HFFc6 (cell line): ENCODE measurements at regions not wholly inside any gene's neighbourhood (a gene's known extent, or its start where the extent isn't known, plus 50 kb on each side); places are given as distances from the start of the nearest gene placed in this dataset.
A peak's percentile ranks its signal among the peaks of the same experiment; 100 is the strongest.

Experiments
- DNase-seq: peaks from one replicate; pipeline ENCODE4 v3.0.0-alpha.2; 2018
- H3K27ac Mint-ChIP-seq: 2 replicates; pipeline ENCODE4 v1.8.0; 2020; ENCODE audit warnings: mild to moderate bottlenecking, mixed read lengths
- H3K27me3 Mint-ChIP-seq: 2 replicates; pipeline ENCODE4 v1.8.0; 2021; ENCODE audit warnings: mild to moderate bottlenecking, moderate library complexity, mixed read lengths; ENCODE audit not compliant: insufficient read depth
- H3K36me3 Mint-ChIP-seq: 2 replicates; pipeline ENCODE4 v1.8.0; 2021; ENCODE audit warnings: low read depth, mixed read lengths
- H3K4me1 Mint-ChIP-seq: 2 replicates; pipeline ENCODE4 v1.8.0; 2020; ENCODE audit warnings: low read depth, mixed read lengths
- H3K4me3 Mint-ChIP-seq: 2 replicates; pipeline ENCODE4 v1.8.0; 2020; ENCODE audit warnings: mild to moderate bottlenecking, moderate library complexity, mixed read lengths
- H3K9me3 Mint-ChIP-seq: 2 replicates; pipeline ENCODE4 v1.8.0; 2020; ENCODE audit warnings: mild to moderate bottlenecking, mixed read lengths
- TF ChIP-seq, protein P1 (sequence below): fragments of 200-600 bp; sonication (generic); IDR thresholded peaks from 2 replicates; pipeline ENCODE4 v1.5.0; 2021; ENCODE audit warnings: antibody characterized with exemption, mild to moderate bottlenecking

DNA sequence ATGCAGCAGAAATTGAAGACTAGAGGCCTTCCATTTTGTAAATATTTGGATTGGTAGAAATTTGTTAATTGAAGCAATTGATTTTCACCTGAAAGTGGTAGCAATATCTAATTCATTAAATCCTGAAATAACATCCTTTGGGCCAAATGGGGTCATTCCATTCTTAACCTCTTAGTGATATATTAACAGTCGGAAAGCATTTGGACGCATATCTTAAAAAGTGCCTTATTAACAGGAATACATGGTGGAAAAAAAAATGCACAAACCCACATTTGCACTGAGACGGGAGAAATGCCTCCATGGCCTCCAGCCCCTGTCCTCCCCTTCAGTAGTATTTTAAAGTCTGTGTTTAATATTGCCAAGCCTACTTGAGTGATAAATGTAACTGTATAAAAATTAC, 205.5 kb downstream of the TFAP2B start:
- DNase-seq: no peak
- Mint-ChIP-seq H3K36me3 (no peaks in the 10 kb centered on the region), H3K4me1 (peaks cover 16% of the 10 kb centered on the region; the same call in 1 of the 2 replicates), H3K27ac (peak overlapping the region; percentile 84; the same call in 1 of the 2 replicates), H3K27me3 (no peaks in the 10 kb centered on the region), H3K4me3 (peak overlapping the region; percentile 24; the same call in 1 of the 2 replicates), H3K9me3 (peaks cover 26% of the 10 kb centered on the region)
- TF ChIP-seq, protein P1, sequence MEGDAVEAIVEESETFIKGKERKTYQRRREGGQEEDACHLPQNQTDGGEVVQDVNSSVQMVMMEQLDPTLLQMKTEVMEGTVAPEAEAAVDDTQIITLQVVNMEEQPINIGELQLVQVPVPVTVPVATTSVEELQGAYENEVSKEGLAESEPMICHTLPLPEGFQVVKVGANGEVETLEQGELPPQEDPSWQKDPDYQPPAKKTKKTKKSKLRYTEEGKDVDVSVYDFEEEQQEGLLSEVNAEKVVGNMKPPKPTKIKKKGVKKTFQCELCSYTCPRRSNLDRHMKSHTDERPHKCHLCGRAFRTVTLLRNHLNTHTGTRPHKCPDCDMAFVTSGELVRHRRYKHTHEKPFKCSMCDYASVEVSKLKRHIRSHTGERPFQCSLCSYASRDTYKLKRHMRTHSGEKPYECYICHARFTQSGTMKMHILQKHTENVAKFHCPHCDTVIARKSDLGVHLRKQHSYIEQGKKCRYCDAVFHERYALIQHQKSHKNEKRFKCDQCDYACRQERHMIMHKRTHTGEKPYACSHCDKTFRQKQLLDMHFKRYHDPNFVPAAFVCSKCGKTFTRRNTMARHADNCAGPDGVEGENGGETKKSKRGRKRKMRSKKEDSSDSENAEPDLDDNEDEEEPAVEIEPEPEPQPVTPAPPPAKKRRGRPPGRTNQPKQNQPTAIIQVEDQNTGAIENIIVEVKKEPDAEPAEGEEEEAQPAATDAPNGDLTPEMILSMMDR: no peak

DNA sequence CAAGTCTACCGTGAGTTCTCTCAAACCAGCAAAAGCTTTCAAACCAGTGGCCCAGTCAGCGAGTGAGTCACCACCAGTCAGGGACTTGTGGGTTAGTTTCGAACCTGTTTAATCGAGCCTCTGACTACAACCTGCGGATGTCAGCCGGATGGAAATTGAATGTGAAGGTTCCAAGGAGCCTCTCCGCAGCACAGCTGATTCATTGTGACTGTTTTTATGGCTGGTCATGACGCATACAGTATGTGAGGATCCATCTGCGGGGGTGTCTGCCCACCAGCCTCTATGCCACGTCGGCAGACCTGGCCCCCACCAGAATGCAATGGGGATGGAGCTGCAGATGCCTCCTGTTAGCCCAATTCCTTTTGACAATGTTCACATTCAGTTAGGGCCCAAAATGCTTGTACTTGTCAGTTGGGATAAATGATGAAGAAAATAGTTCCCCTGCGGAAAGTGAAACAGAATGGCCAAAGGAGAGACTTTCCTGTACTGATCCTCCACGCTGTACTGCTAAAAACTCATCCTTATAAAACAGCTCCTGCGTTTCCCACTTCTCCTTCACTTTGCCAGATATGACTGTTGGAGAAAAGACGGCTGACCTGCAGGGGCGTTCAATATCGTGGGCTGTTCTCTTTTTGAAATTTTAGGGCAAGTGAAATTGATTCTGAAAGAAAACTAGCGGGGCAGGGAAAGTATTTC, 206.6 kb downstream of the TFAP2B start:
- Mint-ChIP-seq H3K9me3 (peaks cover 22% of the 10 kb centered on the region), H3K36me3 (no peaks in the 10 kb centered on the region), H3K27ac (peak overlapping the region; percentile 84; the same call in 1 of the 2 replicates), H3K4me1 (peaks cover 16% of the 10 kb centered on the region; the same call in 1 of the 2 replicates), H3K27me3 (no peaks in the 10 kb centered on the region), H3K4me3 (peak overlapping the region; percentile 57; the same call in 1 of the 2 replicates)
- peak; percentile 2 for DNase-seq
- TF ChIP-seq, protein P1: no peak

DNA sequence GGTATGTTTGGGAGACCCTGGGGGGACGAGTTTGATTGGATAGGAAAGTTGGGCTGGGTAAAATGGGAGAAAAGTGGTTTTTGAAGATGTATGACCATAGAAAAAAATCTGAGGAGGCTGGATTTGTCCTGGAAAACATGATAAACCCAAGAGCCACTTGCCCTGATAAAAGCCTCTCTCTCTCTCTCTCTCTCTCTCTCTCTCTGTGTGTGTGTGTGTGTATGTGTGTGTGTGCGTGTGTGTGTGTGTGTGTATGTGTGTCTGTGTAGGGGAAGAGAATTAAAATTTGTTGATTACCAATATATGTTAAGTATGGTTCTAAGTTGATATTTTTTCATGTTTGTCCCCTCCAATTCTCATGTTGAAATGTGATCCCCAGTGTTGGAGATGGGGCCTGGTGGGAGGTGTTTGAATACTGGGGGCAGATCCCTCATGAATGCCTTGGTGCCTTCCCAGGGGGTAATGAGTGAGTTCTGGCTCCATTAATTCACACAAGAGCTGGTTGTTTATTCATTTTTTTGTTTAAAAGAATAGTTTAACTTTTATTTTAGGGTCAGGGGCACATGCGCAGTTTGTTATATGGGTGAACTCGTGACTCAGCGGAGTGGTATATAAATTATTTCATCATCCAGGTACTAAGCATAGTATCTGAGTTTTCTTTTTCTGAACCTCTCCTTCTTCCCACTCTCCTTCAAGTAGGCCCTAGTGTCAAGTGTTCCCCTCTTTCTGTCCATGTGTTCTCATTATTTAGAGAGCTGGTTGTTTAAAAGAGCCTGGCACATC, 208.8 kb downstream of the TFAP2B start:
- Mint-ChIP-seq H3K9me3 (peaks cover 18% of the 10 kb centered on the region), H3K27ac (peak overlapping the region; percentile 37; the same call in 1 of the 2 replicates), H3K4me3 (no peak overlapping the region), H3K27me3 (no peaks in the 10 kb centered on the region), H3K36me3 (no peaks in the 10 kb centered on the region), H3K4me1 (peaks cover 16% of the 10 kb centered on the region; the same call in 1 of the 2 replicates)
- TF ChIP-seq, protein P1: no peak
- no peak for DNase-seq

DNA sequence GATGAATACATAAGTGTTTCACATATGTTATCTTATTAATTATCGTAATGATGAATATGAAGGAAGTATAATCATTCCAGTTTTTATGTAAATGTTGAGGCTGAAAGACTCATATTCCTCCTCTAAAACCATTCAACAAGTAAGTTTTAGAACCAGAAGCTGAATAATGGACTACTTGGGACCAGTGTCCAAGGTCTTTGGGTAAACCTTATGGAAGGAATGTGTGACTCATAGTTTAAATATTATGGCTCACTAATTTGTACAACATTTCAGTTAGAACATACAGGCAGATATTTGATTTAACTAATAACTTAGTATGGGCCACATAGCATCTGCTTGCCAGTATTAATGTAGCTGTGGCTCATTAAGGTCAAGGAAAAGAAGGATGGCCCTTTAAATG, 209.6 kb downstream of the TFAP2B start:
- Mint-ChIP-seq H3K36me3 (no peaks in the 10 kb centered on the region), H3K4me1 (peaks cover 16% of the 10 kb centered on the region; the same call in 1 of the 2 replicates), H3K27me3 (no peaks in the 10 kb centered on the region), H3K9me3 (peaks cover 26% of the 10 kb centered on the region), H3K4me3 (no peak overlapping the region), H3K27ac (peak overlapping the region; percentile 37; the same call in 1 of the 2 replicates)
- TF ChIP-seq, protein P1: no peak
- DNase-seq: no peak

DNA sequence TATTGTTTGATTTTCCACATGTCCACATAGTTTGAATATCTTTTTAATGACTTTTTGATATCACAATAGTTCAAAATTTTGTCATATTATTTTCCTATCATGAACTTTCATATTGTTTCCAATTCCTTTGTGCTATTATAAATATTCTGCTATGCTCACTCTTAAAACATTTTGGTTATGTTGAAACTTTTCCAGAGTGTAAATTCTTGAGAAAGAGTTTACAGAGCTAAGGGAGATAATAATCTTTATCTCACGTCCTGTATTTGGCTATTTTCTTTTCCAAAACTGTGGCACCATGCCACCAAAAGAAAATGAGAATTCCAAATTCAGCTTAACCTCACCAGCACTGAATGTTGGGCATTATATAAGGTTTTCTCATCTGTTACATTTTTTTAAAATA, 210.9 kb downstream of the TFAP2B start:
- peaks cover 30% of the 10 kb centered on the region for H3K9me3 Mint-ChIP-seq
- peaks cover 9% of the 10 kb centered on the region; the same call in 1 of the 2 replicates for H3K4me1 Mint-ChIP-seq
- no peaks in the 10 kb centered on the region for H3K36me3 Mint-ChIP-seq
- H3K27me3 Mint-ChIP-seq: no peaks in the 10 kb centered on the region
- H3K27ac Mint-ChIP-seq: no peak overlapping the region
- no peak overlapping the region for H3K4me3 Mint-ChIP-seq
- TF ChIP-seq, protein P1: no peak
- no peak for DNase-seq
